Retinal pigment epithelial cell (primary cell): ENCODE measurements at regions not wholly inside any gene's neighbourhood (a gene's known extent, or its start where the extent isn't known, plus 50 kb on each side); places are given as distances from the start of the nearest gene placed in this dataset.
"Not testable (repeated sequence)": the region's sequence is repeated elsewhere in the genome, so short reads cannot be mapped to it uniquely, and the experiment has no call there.

ENCODE experiments used
- DNase-seq: peaks from one replicate; pipeline ENCODE4 v3.0.0-alpha.2; 2010; ENCODE audit warnings: low read depth
- H3K4me3 ChIP-seq: 2 replicates; pipeline ENCODE4 v1.5.1; 2011; ENCODE audit warnings: mild to moderate bottlenecking, low read length, control low read depth, moderate library complexity
- TF ChIP-seq, protein P1 (sequence below): conservative IDR thresholded peaks from 2 replicates; pipeline ENCODE4 v1.5.1; 2011; ENCODE audit warnings: low read depth, low read length, control low read depth, inconsistent platforms

DNA sequence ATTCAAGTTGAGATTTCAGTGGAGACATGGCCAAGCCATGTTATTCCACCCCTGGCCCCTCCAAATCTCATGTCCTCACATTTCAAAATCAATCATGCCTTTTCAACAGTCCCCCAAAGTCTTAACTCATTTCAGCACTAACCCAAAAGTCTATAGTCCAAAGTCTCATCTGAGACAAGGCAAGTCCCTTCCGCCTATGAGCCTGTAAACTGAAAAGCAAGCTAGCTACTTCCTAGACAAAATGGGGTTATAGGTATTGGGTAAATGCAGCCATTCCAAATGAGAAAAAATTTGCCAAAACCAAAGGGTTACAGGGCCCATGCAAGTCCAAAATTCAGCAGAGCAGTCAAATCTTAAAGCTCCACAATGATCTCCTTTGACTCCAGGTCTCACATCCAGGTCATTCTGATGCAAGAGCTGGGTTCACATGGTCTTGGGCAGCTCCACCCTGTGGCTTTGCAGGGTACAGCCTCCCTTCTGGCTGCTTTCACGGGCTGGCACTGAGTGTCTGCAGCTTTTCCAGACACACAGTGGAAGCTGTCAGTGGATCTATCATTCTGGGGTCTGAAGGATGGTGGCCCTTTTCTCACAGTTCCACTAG lies 95.7 kb downstream of the MTNR1B start:
- DNase-seq, H3K4me3 ChIP-seq: not testable (repeated sequence)
- TF ChIP-seq, protein P1, sequence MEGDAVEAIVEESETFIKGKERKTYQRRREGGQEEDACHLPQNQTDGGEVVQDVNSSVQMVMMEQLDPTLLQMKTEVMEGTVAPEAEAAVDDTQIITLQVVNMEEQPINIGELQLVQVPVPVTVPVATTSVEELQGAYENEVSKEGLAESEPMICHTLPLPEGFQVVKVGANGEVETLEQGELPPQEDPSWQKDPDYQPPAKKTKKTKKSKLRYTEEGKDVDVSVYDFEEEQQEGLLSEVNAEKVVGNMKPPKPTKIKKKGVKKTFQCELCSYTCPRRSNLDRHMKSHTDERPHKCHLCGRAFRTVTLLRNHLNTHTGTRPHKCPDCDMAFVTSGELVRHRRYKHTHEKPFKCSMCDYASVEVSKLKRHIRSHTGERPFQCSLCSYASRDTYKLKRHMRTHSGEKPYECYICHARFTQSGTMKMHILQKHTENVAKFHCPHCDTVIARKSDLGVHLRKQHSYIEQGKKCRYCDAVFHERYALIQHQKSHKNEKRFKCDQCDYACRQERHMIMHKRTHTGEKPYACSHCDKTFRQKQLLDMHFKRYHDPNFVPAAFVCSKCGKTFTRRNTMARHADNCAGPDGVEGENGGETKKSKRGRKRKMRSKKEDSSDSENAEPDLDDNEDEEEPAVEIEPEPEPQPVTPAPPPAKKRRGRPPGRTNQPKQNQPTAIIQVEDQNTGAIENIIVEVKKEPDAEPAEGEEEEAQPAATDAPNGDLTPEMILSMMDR, result peak; percentile 43

DNA sequence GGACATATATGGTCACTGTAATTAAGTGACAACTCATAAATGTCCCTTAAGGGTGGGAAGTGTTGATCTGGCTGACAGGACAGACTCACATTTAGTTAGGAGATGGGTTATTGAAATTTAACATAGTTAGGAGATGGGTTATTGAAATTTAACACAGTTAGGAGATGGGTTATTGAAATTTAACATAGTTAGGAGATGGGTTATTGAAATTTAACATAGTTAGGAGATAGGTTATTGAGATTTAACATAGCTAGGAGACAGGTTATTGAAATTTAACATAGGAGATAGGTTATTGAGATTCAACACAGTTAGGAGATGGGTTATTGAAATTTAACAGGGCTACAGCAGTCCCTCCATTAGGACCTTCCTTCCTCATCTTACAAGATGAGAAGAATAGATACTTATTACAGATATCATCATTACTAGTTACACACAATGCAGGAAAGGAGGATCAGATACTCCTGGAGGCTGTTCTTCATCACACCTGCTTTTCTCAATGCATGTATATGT lies 98.5 kb downstream of the MTNR1B start:
- no peak for DNase-seq
- no peak overlapping the region for H3K4me3 ChIP-seq
- TF ChIP-seq, protein P1, result no peak

DNA sequence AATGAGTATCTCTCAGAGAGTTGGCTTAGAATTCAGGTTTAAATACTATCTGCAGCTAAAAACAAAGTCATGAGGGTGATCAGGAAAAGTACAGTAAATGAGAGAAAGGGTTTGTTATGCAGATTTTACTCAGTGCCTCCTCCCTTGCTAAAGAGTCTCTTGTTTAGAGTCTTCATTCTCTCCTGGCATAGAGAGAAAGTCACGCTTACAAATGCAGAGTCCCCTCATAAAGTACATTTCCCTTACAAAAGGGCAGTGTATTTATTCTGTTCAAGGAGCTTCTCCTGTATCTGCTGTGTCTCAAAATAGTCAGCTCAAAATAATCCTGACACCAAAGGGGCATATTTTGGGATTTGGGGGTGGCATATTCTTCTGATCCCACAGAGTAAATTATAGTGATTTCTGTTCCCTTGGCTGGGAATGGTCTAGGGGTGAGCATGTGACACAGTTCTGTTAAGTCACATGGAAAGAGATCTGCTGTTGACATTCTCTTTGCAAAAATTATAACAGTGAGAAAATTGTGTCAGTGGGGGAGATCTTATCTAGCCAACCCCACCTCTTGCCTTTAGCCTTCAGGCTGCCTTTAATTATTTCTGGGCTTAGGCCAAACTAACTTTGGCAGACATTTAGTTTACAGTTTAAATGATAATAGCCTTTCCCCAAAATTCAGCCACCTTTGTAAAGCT lies 102.9 kb downstream of the MTNR1B start:
- TF ChIP-seq, protein P1, result no peak
- no peak overlapping the region for H3K4me3 ChIP-seq
- no peak for DNase-seq

DNA sequence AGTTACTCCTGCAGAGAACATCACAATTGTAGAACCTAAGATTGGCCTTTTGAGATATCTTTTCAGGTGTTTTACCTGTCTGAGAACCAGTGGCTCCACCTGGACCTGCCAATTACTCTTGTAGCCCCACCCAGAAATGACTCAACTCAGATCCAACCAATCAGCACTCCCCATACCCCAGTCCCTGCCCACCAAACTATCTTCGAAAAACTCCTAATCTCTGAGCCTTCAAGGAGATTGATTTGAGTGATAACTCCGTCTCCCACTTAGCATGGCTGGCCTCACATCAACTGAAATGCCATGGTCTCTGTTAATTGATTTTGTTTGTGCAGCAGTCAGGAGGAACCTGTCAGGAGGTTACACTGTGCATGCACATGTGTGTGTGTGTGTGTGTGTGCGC lies 103.6 kb downstream of the MTNR1B start:
- TF ChIP-seq, protein P1, result no peak
- H3K4me3 ChIP-seq, result no peak overlapping the region
- DNase-seq, result no peak

- no peak for DNase-seq
- no peak overlapping the region for H3K4me3 ChIP-seq
- TF ChIP-seq, protein P1, result no peak
Observed at GRCh38 chr11:93073508-93074280, 104.2 kb downstream of the MTNR1B start.

DNA sequence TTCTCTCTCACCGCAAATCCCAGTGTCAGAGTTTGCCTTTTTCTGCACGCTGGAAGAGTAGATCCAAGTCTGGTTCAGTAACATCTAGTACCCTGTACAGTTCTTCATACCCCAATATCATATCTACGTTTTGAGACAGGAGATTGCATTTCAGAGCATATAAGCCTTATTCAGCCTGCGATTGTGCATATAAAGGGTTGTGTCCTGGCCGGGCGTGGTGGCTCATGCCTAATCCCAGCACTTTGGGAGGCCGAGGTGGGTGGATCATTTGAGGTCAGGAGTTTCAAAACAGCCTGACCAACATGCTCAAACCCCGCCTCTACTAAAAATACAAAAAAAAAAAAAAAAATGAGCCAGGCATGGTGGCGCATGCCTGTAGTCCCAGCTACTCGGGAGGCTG lies 104.9 kb downstream of the MTNR1B start:
- H3K4me3 ChIP-seq, result no peak overlapping the region
- TF ChIP-seq, protein P1, result no peak
- DNase-seq, result no peak

- TF ChIP-seq, protein P1, result no peak
- no peak overlapping the region for H3K4me3 ChIP-seq
- DNase-seq, result no peak
Observed at GRCh38 chr11:93075782-93076181, 106.3 kb downstream of the MTNR1B start.
